DND-41 (cell line): ENCODE measurements at regions not wholly inside any gene's neighbourhood (a gene's known extent, or its start where the extent isn't known, plus 50 kb on each side); places are given as distances from the start of the nearest gene placed in this dataset.

Experiments used
- ATAC-seq: fragments of 200-7000 bp; cut with Tn5 transposase; 3 replicates; pipeline ENCODE4 v1.9.1; 2021; ENCODE audit warnings: low read depth; ENCODE audit not compliant: insufficient read depth
- DNase-seq: peaks from one replicate; pipeline ENCODE4 v3.0.0-alpha.2; 2020
- H2AFZ ChIP-seq: 2 replicates; pipeline ENCODE4 v1.6.0; 2012; ENCODE audit warnings: low read depth, low read length
- H3K27ac ChIP-seq: 2 replicates; pipeline ENCODE4 v1.5.1; 2012; ENCODE audit warnings: low read length, inconsistent platforms
- H3K27me3 ChIP-seq: fragments of 200-600 bp; sonication (generic); 2 replicates; pipeline ENCODE4 v1.6.0; 2012; ENCODE audit warnings: low read length, mild to moderate bottlenecking, inconsistent platforms; ENCODE audit not compliant: insufficient read depth, poor library complexity
- H3K36me3 ChIP-seq: 2 replicates; pipeline ENCODE4 v1.5.1; 2012; ENCODE audit warnings: low read length, inconsistent platforms; ENCODE audit not compliant: insufficient read depth
- H3K4me1 ChIP-seq: 2 replicates; pipeline ENCODE4 v1.5.1; 2012; ENCODE audit warnings: mild to moderate bottlenecking, low read length; ENCODE audit not compliant: insufficient read depth
- H3K4me2 ChIP-seq: 2 replicates; pipeline ENCODE4 v1.6.0; 2012; ENCODE audit warnings: mild to moderate bottlenecking, moderate library complexity, low read length, inconsistent platforms; ENCODE audit not compliant: insufficient read depth
- H3K4me3 ChIP-seq, 2 experiments: fragments of 200-600 bp in 1 of 2; shearing (Covaris generic) in 1 of 2; 2 replicates each; pipeline ENCODE4 v1.5.1; 2012 to 2016; ENCODE audit warnings: inconsistent platforms in 2 of 2, low read length in 2 of 2, mild to moderate bottlenecking in 2 of 2, low read depth in 1 of 2, moderate library complexity in 1 of 2
- H3K79me2 ChIP-seq: 2 replicates; pipeline ENCODE4 v1.6.0; 2012; ENCODE audit warnings: low read length, inconsistent platforms; ENCODE audit not compliant: insufficient read depth
- H3K9ac ChIP-seq: 2 replicates; pipeline ENCODE4 v1.6.0; 2012; ENCODE audit warnings: low read depth, mild to moderate bottlenecking, inconsistent platforms, low read length, moderate library complexity
- H3K9me3 ChIP-seq: 2 replicates; pipeline ENCODE4 v1.5.1; 2012; ENCODE audit warnings: low read length, moderate library complexity, mild to moderate bottlenecking, inconsistent platforms; ENCODE audit not compliant: insufficient read depth, severe bottlenecking
- H4K20me1 ChIP-seq: 2 replicates; pipeline ENCODE4 v1.6.0; 2012; ENCODE audit warnings: low read length; ENCODE audit not compliant: insufficient read depth
- EZH2 ChIP-seq: IDR thresholded peaks from 3 replicates; pipeline ENCODE4 v1.6.1; 2012; ENCODE audit warnings: borderline replicate concordance, low read depth, mild to moderate bottlenecking, moderate library complexity, low read length, inconsistent platforms; ENCODE audit not compliant: severe bottlenecking
- TF ChIP-seq, protein P1 (sequence below): IDR thresholded peaks from 2 replicates; pipeline ENCODE4 v1.5.1; 2012; ENCODE audit warnings: borderline replicate concordance, low read length, moderate library complexity, mild to moderate bottlenecking; ENCODE audit not compliant: poor library complexity, severe bottlenecking; ENCODE audit errors: extremely low read depth

DNA sequence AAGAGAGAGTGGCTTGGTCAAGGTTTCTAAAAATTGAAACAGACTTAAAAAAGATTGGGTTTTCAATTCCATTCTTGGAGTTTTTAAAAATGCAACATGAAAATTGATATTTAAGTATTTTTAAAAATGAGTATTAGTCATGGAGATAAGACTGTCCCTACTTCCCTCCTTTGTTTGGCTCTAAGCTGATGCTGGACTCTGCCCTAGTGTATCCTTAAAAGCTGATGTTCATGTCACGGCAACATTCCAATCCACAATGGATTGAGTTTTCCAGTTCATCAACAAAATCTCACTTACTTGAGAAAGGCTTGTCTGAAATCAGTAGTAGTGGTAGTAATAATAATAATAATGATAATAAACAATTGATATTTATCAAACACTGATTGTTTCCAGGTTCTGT, 119.0 kb upstream of the SLC38A2 start:
- no peak for TF ChIP-seq EZH2
- TF ChIP-seq, protein P1, sequence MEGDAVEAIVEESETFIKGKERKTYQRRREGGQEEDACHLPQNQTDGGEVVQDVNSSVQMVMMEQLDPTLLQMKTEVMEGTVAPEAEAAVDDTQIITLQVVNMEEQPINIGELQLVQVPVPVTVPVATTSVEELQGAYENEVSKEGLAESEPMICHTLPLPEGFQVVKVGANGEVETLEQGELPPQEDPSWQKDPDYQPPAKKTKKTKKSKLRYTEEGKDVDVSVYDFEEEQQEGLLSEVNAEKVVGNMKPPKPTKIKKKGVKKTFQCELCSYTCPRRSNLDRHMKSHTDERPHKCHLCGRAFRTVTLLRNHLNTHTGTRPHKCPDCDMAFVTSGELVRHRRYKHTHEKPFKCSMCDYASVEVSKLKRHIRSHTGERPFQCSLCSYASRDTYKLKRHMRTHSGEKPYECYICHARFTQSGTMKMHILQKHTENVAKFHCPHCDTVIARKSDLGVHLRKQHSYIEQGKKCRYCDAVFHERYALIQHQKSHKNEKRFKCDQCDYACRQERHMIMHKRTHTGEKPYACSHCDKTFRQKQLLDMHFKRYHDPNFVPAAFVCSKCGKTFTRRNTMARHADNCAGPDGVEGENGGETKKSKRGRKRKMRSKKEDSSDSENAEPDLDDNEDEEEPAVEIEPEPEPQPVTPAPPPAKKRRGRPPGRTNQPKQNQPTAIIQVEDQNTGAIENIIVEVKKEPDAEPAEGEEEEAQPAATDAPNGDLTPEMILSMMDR, result no peak
- no peaks in the 10 kb centered on the region for H3K27me3 ChIP-seq
- DNase-seq (no peak), ATAC-seq (no peak)
- H3K79me2 ChIP-seq, result no peaks in the 10 kb centered on the region
- no peak overlapping the region for H2AFZ ChIP-seq
- no peaks in the 10 kb centered on the region for H3K9me3 ChIP-seq
- no peaks in the 10 kb centered on the region for H3K36me3 ChIP-seq
- H3K27ac ChIP-seq, result no peak overlapping the region
- no peaks in the 10 kb centered on the region for H3K4me1 ChIP-seq
- no peaks in the 10 kb centered on the region for H4K20me1 ChIP-seq
- H3K4me2 ChIP-seq, result no peak overlapping the region
- no peak overlapping the region for H3K9ac ChIP-seq
- no peak overlapping the region for H3K4me3 ChIP-seq

DNA sequence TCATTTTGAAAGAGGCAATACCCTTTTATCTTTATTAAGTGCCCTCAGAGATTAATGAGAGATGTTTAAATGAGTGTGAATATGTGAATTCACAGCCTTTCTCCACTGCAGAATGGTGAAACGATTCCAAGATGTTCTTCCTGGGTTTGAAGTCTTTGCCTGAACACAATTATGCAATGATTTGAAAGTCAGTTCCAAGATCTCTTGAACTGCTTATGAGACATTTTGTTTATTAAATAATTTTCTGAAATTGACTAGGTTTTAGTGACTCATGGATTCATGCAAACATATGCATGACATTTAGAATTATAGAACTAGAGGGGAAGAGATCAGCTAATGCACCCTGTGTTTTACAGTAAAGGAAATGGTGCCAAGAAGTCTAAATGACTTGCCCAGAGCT, 118.1 kb upstream of the SLC38A2 start:
- no peak for DNase-seq
- no peak overlapping the region for H3K4me2 ChIP-seq

DNA sequence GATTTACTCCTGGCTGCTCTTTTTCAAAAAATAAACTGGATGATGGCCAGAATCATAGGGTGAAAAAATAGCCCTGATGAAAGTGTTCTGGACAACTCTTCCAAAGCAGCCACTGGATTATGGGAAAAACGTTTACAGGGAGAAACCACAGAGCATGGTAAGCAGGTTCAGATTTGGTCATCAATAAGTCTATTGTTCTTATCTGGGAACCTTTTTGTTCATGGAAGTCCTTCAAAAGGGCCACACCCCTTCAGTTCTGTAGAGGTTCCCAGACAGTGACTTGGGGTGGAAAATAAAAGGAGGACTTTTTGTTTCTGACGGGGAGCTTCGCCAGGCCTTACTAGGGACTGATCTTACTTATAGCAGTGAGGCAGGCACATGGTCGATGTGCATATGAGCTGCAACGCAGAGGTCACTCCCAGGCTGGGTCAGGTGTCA, 117.4 kb upstream of the SLC38A2 start:
- Histone ChIP-seq H3K79me2 (no peaks in the 10 kb centered on the region), H3K9me3 (no peaks in the 10 kb centered on the region), H3K4me1 (no peaks in the 10 kb centered on the region), H3K36me3 (no peaks in the 10 kb centered on the region), H3K4me2 (no peak overlapping the region), H3K27ac (no peak overlapping the region), H4K20me1 (no peaks in the 10 kb centered on the region), H3K9ac (no peak overlapping the region), H2AFZ (no peak overlapping the region), H3K4me3 (no peak overlapping the region), H3K27me3 (no peaks in the 10 kb centered on the region)
- DNase-seq (no peak), ATAC-seq (no peak)
- TF ChIP-seq, protein P1, result no peak
- TF ChIP-seq EZH2, result no peak

More for the DNA sequence above, 118.1 kb upstream of the SLC38A2 start:
- Histone ChIP-seq H3K4me1 (no peaks in the 10 kb centered on the region), H3K79me2 (no peaks in the 10 kb centered on the region), H3K9ac (no peak overlapping the region), H3K27ac (no peak overlapping the region), H3K9me3 (no peaks in the 10 kb centered on the region), H3K27me3 (no peaks in the 10 kb centered on the region), H3K36me3 (no peaks in the 10 kb centered on the region), H4K20me1 (no peaks in the 10 kb centered on the region), H2AFZ (no peak overlapping the region), H3K4me3 (no peak overlapping the region)
- ATAC-seq, result no peak
- TF ChIP-seq, protein P1, result no peak
- no peak for TF ChIP-seq EZH2
